Lung (tissue), 11 donors: ENCODE measurements at regions not wholly inside any gene's neighbourhood (a gene's known extent, or its start where the extent isn't known, plus 50 kb on each side); places are given as distances from the start of the nearest gene placed in this dataset.

ENCODE experiments used
- ATAC-seq: fragments of 200-7000 bp; cut with Tn5 transposase; one replicate; pipeline ENCODE4 v1.9.1; 2020; ENCODE audit warnings: moderate number of reproducible peaks; ENCODE audit not compliant: insufficient read depth, low FRiP score
- DNase-seq, 3 donors: peaks; one replicate each; pipeline ENCODE4 v3.0.0-alpha.2; 2013 to 2017
- H3K27ac ChIP-seq, 2 donors: one replicate each; pipeline ENCODE4 v1.5.1; 2013; ENCODE audit warnings: mild to moderate bottlenecking in 2 of 2, moderate library complexity in 2 of 2, control low read depth in 1 of 2, inconsistent platforms in 1 of 2, low read depth in 1 of 2, low read length in 1 of 2
- H3K27me3 ChIP-seq, 3 donors: one replicate each; pipeline ENCODE4 v1.5.1; 2013; ENCODE audit warnings: low read length in 2 of 3; ENCODE audit not compliant: control insufficient read depth in 3 of 3, insufficient read depth in 3 of 3
- H3K36me3 ChIP-seq, 4 donors: one replicate each; pipeline ENCODE4 v1.5.1; 2013; ENCODE audit warnings: low read length in 4 of 4, mild to moderate bottlenecking in 1 of 4, moderate library complexity in 1 of 4; ENCODE audit not compliant: control insufficient read depth in 4 of 4, insufficient read depth in 4 of 4
- H3K4me1 ChIP-seq, 5 donors: one replicate each; pipeline ENCODE4 v1.5.1; 2013; ENCODE audit warnings: low read length in 5 of 5, mild to moderate bottlenecking in 2 of 5, moderate library complexity in 1 of 5; ENCODE audit not compliant: control insufficient read depth in 5 of 5, insufficient read depth in 5 of 5
- H3K4me3 ChIP-seq: one replicate; pipeline ENCODE4 v1.5.1; 2013; ENCODE audit warnings: mild to moderate bottlenecking, control low read depth, moderate library complexity
- H3K9ac ChIP-seq, 2 donors: one replicate each; pipeline ENCODE4 v1.5.1; 2013; ENCODE audit warnings: low read length in 2 of 2, control low read depth in 1 of 2; ENCODE audit not compliant: insufficient read depth in 1 of 2
- H3K9me3 ChIP-seq, 4 donors: one replicate each; pipeline ENCODE4 v1.5.1; 2013; ENCODE audit warnings: low read length in 3 of 4, mild to moderate bottlenecking in 1 of 4, moderate library complexity in 1 of 4; ENCODE audit not compliant: control insufficient read depth in 4 of 4, insufficient read depth in 3 of 4
- WGBS, 2 donors: extraction: QIAGEN DNeasy Blood & Tissue Kit; methylation state at CpG; one replicate each; pipeline ENCODE4 v1.1.7; 2013; 5-methylcytosine and 5-hydroxymethylcytosine counted together
- TF ChIP-seq, protein P1 (sequence below): IDR thresholded peaks from 2 replicates; pipeline ENCODE4 v1.5.1; 2012; ENCODE audit warnings: mild to moderate bottlenecking; ENCODE audit errors: control extremely low read depth, extremely low read depth
- donor health status: control.
- donor health status: control.
- donor health status: Bipolar disorder and iron deficiency.
- donor health status: healthy.
- donor health status: DM: yes; HTN: yes; CAD: no.

DNA sequence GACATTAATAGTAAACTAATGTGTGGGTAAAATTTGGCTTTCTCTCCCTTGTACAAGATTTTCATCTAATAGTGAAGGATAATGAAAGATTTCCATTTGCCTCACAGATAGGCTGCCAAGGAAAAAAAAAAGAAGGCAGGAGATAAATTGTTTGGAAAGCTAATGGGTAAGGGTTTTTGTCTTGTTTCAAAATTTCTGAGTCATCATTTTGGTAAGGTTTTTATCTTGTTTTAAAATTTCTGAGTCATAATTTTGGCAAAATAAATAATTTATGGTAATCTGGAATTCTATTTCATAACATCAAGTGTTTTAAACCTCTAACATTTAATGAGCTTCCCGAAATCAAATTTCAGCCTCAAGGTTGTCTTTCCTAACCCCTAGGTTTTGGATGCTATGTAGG is 1035.7 kb upstream of the FBXO33 start:
- no peaks in the 10 kb centered on the region for H3K36me3 ChIP-seq
- no peaks in the 10 kb centered on the region for H3K4me1 ChIP-seq
- H3K4me3 ChIP-seq, result no peak overlapping the region
- no peak overlapping the region for H3K27ac ChIP-seq
- TF ChIP-seq, protein P1, sequence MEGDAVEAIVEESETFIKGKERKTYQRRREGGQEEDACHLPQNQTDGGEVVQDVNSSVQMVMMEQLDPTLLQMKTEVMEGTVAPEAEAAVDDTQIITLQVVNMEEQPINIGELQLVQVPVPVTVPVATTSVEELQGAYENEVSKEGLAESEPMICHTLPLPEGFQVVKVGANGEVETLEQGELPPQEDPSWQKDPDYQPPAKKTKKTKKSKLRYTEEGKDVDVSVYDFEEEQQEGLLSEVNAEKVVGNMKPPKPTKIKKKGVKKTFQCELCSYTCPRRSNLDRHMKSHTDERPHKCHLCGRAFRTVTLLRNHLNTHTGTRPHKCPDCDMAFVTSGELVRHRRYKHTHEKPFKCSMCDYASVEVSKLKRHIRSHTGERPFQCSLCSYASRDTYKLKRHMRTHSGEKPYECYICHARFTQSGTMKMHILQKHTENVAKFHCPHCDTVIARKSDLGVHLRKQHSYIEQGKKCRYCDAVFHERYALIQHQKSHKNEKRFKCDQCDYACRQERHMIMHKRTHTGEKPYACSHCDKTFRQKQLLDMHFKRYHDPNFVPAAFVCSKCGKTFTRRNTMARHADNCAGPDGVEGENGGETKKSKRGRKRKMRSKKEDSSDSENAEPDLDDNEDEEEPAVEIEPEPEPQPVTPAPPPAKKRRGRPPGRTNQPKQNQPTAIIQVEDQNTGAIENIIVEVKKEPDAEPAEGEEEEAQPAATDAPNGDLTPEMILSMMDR, result no peak
- ATAC-seq (no peak), DNase-seq (no peak)
- peaks cover 0 to 8% (median 2%) of the 10 kb centered on the region in 4 donors for H3K9me3 ChIP-seq
- no peaks in the 10 kb centered on the region for H3K27me3 ChIP-seq
- WGBS, 2 donors, result 83 to 86% methylated on average over 1 of the region's 1 CpG
- no peak overlapping the region for H3K9ac ChIP-seq

DNA sequence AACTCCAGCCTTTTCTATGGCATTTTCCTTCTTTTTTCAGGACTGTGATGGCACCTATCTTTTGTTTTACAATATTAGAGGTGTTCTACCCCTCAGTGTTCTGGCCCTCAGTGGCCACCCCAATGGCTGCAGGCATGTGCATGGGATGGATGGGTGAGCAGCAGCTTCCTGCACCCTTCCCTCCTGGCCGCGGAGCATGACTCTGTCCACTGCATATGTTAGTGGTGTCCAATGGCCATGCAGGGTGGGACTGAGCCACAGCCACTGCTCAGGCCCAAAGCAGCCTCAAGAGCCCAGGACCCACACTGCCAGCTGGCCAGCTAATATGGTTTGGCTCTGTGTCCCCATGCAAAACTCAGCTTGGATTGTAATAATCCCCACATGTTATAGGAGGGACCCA is 1032.3 kb upstream of the FBXO33 start:
- DNase-seq (no peak), ATAC-seq (no peak)
- H3K4me1 ChIP-seq, result no peaks in the 10 kb centered on the region
- H3K9ac ChIP-seq, result no peak overlapping the region
- H3K27me3 ChIP-seq, result no peaks in the 10 kb centered on the region
- H3K9me3 ChIP-seq, result peaks cover 0 to 2% (median 2%) of the 10 kb centered on the region in 4 donors
- 95 to 100% methylated on average over 2 of the region's 2 CpGs for WGBS, 2 donors
- no peak overlapping the region for H3K4me3 ChIP-seq
- TF ChIP-seq, protein P1, result no peak
- no peak overlapping the region for H3K27ac ChIP-seq
- H3K36me3 ChIP-seq, result no peaks in the 10 kb centered on the region

DNA sequence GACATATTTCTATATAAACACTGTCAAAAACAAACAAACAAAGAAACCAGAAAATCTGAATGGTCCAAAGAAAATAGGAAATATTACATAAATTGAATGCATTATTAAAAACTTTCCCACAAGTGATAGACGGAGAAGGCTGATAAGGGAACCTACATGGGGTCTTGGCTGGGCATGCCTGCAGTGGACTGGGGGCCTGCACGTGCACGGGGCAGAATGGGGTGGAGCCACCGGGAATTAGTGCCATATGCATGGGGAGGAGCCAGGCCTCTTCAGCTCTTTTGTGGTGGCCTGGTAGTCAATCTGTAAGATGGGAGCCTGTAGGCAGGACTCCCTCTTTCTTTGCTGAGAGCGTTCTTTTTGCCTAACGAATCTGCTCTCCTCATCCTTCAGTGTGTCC is 1031.7 kb upstream of the FBXO33 start:
- Histone ChIP-seq H3K27me3 (no peaks in the 10 kb centered on the region), H3K4me1 (no peaks in the 10 kb centered on the region), H3K9me3 (peaks cover 0 to 2% (median 1%) of the 10 kb centered on the region in 4 donors), H3K27ac (no peak overlapping the region), H3K36me3 (no peaks in the 10 kb centered on the region), H3K9ac (no peak overlapping the region), H3K4me3 (no peak overlapping the region)
- WGBS, 2 donors, result 85 to 94% methylated on average over 6 of the region's 6 CpGs
- ATAC-seq (no peak), DNase-seq (no peak)
- TF ChIP-seq, protein P1, result no peak

DNA sequence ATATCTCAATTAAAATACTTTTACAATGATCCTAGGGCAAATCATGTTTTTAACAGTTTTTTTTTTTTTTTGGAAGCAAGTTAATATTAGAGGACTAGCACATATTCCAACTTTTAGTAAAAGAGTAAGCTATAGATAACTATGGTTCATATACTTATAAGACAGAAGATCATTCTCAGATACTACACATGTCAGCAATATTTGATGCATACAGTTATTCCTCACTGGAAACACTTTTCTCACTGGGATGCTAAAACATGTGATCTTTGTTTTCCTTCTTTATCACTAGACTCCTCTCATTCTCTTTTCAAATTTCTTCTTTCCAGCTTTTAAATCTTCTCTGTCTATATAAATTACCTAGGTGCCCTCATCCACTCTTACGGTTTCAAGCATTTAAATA is 1020.4 kb upstream of the FBXO33 start:
- Histone ChIP-seq H3K27me3 (no peaks in the 10 kb centered on the region), H3K9ac (no peak overlapping the region), H3K9me3 (no peaks in the 10 kb centered on the region), H3K27ac (no peak overlapping the region), H3K4me3 (no peak overlapping the region), H3K4me1 (no peaks in the 10 kb centered on the region), H3K36me3 (no peaks in the 10 kb centered on the region)
- DNase-seq (no peak), ATAC-seq (no peak)
- TF ChIP-seq, protein P1, result no peak
- 94 to 95% methylated on average over 1 of the region's 1 CpG for WGBS, 2 donors
